ENCODE measurements at regions not wholly inside any gene's neighbourhood (a gene's known extent, or its start where the extent isn't known, plus 50 kb on each side); places are given as distances from the start of the nearest gene placed in this dataset.
A peak's percentile ranks its signal among the peaks of the same experiment; 100 is the strongest.
"Not testable (repeated sequence)": the region's sequence is repeated elsewhere in the genome, so short reads cannot be mapped to it uniquely, and the experiment has no call there.

DNA sequence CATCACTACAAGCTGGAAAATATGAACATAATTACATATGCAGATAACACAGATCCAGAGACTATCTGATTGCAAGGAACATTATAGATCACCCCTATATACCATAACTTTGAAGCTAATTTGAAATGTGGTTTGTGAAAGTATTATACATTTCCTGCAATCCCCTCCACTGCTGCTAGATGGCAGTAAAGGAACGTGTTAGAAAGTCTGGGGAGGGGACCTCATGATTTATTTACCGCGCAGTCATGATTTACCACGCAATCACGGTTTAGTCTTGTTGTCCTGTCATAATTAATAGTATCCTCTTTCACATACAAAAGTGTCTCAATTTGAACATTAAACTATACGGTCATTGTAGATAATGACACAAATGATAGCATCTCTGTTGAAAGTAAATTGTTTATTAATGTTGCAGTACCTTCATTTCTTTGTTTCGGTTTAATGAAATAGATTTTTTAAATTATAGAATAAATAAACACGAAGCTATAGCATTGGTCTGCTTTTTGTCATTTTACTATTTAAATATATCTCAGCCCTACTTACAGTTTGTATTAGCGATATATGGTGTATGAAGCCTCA is 145.3 kb upstream of the PRSS1 start:
- peak; percentile 31 to 58 (median 38) for DNase-seq

DNA sequence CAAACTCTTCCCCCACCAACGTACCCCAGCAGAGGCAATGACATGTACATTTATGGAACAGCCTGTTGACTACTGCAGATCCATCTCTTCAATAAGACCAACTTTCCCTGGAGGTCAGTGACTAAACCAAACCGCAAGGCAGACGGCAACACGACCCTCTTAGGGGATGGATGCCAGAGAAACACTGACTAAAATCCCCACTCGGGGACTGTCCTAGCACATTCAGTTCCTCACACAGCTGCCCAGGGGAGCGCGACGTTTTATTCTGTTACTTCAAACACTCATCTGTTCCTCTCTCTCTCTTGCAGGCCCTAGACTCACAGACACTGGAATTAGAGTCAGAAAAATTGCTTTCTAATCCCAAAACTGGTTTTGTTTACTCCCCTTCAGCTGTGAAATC is 146.5 kb upstream of the PRSS1 start:
- DNase-seq = no peak

GRCh38 chr7:142602183-142602582 is 147.1 kb upstream of the PRSS1 start:
- DNase-seq = no peak

DNA sequence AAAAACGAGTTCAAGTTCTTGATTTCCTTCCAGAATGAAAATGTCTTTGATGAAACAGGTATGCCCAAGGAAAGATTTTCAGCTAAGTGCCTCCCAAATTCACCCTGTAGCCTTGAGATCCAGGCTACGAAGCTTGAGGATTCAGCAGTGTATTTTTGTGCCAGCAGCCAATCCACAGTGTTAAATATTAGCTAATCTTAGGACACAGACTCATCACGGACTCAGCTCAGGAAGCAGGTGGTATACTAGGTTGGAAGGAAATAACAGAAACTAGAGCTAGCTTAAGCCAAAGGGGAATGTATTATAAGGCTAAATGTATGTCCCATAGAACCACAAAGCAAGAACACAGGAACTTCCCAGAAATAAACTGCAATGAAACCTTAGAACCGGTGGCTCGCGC is 151.0 kb upstream of the PRSS1 start:
- DNase-seq = no peak

- DNase-seq = no peak
These were observed 151.7 kb upstream of the PRSS1 start for GRCh38 chr7:142597547-142597946.

DNA sequence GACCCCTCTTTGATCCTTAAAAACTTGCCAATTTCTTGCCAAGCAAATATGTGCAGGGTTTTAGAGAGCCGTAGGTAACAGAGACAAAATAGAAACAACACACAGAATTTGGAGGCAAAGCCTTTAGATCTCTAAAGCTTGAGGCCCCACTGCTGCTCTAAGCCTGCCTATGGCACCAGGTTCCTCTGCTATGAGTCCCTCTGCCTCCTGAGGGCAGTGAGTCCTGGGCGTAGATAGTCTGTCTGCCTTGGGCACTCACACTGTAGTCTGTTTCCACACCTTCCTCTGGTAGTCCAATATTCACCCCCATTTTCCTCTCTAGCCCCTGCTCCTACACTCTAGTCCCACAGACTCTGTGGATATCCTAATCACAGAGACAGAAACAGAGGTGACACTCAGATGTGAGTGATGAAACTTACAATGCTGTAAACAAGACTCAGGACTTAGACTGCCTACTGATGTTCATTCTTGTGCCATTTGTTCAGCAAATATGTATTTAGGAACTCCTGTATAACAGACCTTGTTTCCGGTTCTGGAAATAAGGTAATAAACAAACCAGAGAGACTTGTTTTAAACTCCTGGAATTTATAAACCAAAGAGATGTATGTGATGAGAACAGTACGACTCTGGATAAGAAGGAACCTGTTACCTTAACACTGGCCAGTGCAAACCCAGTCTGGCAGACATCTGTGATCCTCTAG is 153.3 kb upstream of the PRSS1 start:
- DNase-seq = no peak

DNA sequence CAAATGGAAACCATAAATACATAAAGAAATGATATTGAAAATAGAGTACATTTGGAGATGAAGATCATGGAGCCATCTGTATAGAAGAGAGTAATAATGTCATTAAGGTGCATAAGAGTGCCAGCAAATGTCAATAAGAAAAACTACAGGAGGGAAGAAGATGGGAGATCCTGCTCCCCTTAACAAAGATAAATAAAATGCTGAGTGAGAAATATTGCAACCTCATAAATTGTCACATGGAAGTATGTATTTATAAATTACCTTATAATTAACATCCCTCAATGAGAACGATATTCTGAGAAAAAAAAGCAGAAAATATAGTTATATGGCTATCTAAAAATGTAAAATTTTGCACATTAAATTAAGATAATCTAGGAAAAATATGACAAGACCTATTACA is 155.2 kb upstream of the PRSS1 start:
- no peak for DNase-seq

DNA sequence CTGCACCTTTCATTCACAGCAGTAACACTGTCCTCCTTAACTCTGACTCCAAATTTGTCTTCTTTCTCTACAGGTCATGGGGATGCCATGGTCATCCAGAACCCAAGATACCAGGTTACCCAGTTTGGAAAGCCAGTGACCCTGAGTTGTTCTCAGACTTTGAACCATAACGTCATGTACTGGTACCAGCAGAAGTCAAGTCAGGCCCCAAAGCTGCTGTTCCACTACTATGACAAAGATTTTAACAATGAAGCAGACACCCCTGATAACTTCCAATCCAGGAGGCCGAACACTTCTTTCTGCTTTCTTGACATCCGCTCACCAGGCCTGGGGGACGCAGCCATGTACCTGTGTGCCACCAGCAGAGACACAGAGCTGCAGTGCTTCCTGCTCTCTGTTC is 156.2 kb upstream of the PRSS1 start:
- DNase-seq = no peak

GRCh38 chr7:142592664-142593063 is 156.6 kb upstream of the PRSS1 start:
- no peak for DNase-seq

- DNase-seq = no peak
These were observed 157.0 kb upstream of the PRSS1 start for GRCh38 chr7:142592231-142592630.

DNA sequence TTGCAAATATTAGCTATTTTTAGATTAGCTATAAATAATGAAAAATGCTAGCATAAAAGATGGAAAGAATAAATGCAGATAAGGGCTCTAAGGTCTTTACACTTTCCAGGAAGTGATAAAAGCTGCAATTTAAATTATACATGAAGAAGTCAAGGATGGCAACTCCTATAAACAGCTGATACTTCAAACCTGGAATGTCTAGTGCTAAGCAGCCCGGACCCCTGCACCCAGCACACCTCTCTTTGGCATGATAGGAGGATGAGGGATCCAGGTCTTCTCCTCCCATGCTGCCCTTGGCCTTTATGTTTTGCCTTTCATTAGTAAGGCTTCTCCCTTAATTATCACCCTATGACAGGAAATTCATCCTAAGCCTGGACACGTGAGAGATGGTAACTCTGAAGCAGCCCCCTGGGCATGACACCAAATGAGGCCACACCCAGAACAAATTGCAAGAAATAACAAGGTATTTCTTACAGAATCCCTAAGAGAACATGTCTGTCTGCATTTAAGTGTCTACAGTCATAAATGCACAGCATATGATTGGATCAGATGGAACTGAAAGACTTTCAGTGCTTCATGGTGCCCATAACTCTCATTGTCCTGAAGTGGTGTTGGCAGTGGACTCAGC is 158.3 kb upstream of the PRSS1 start:
- DNase-seq = no peak

DNA sequence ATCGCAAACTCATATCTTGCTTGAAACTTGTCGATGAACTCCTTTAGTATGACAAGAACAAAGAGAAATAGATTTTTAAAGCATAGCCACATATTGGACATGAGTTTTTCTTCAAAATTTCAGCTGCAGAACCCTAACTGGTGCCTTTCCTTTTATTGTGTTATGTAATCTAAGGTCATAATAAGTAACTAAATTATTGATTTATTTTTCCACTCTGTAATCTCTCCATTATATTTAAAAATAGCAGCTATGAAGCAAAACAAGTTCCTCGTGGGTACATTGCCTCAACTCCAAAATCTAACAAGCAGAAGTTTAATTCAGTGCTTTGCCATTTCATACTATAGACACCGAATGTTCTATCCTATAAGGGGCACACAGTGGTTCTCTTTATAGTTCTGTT is 159.2 kb upstream of the PRSS1 start:
- no peak for DNase-seq

DNA sequence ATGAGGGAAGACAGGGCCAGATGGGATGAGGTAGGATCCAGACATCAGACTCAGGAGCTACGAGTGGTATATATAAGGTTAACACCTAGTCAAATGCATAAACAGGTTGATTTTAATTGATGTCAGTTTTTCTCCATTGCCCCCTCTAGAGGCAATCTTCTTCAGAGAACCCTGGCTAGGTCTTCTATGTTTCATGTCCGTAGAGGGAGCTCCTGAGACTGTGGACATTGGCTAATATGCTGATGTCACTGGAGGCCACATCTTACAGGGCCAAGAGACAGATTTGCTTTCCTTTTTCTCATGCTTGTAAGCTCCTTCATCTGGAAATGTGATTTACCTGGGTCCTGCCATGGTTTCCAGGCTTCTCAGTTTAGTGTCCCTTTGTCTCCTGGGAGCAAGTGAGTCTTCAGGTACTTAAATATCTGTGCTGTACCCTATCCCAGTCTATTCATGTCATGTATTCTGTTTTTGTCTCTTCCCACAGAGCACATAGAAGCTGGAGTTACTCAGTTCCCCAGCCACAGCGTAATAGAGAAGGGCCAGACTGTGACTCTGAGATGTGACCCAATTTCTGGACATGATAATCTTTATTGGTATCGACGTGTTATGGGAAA is 161.6 kb upstream of the PRSS1 start:
- no peak for DNase-seq

- DNase-seq = no peak
These were observed 162.7 kb upstream of the PRSS1 start for GRCh38 chr7:142586611-142587010.

GRCh38 chr7:142585425-142585824 is 163.8 kb upstream of the PRSS1 start:
- DNase-seq = no peak

GRCh38 chr7:142584765-142585164 is 164.5 kb upstream of the PRSS1 start:
- DNase-seq = no peak

DNA sequence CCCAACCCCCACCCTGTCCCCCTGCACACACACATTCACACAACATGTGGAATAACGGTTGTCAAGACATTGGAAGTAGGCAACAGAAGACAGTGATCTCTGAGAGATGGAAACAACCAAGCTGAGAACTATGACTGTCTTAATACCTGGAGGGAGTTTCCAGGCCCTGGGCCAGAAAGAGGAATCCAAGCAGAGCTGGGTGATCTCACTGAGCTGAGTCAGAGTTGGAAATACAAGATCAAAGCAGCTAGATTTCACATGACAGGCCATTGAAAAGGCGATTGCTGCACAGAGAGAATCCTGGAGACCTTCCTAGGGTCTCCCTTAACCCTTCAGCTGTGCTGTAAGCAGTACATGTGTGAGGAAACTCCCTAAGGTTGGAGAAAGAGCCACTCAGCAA is 165.8 kb upstream of the PRSS1 start:
- peak; percentile 28 to 70 (median 30) for DNase-seq

DNA sequence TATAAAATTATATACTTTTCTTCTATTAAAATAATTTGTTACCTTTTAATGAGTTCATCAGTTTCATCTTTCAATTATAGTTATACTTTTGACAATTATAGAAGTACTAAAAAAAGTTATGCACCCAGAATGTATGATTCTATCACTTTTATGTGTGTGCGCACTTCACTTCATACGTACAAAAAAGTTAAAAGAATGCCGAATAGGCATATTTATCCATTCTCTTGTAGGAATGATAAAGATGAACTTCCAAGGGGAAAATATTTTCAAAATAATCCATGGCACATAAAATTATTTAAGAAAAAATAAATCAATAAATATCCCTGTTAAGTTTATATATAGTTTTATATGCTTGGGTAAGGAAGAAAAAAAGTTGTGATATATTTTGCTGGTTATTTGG is 166.9 kb upstream of the PRSS1 start:
- no peak for DNase-seq

- DNase-seq = no peak
These were observed 167.9 kb upstream of the PRSS1 start for GRCh38 chr7:142581341-142581740.

DNA sequence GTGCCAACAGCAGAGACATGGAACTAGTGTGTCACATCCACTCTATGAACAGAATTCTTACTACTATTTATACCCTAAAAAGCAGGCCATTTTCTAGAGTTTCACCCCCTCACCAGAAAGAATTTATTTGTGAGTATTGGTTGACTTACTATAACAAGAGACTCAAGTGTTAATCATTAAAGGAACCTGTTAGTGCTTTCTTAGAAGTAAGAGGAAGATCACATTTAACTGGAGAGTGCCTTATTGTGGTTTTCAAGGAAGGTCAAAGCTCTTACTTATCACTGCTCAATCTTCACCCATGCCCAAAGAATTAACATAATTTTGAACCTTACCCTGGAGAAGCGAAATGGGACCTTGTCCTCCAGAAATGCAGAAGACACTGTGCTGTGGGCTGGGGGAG is 169.3 kb upstream of the PRSS1 start:
- no peak for DNase-seq

DNA sequence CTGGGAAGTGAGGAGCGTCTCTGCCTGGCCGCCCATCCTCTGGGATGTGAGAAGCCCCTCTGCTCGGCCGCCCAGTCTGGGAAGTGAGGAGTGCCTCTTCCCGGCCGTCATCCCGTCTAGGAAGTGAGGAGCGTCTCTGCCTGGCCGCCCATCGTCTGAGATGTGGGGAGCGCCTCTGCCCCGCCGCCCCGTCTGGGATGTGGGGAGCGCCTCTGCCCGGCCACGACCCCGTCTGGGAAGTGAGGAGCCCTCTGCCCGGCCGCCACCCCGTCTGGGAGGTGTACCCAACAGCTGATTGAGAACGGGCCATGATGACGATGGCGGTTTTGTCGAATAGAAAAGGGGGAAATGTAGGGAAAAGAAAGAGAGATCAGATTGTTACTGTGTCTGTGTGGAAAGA is 173.9 kb upstream of the PRSS1 start:
- not testable (repeated sequence) for DNase-seq

DNA sequence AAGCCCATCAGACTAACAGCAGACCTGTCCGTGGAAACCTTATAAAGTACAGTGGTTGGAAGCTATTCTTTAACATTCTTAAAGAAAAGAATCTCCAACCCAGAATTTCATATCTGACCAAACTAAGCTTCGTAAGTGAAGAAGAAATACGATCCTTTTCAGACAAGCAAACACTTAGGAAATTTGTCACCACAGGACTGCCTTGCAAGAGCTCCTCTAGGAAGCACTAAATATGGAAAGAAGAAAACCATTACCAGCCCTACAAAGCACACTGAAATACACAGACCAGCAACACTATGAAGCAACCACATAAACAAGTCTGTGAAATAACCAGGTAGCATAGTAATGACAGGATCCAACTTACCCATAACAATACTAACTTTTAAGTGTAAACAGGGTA is 177.7 kb upstream of the PRSS1 start:
- DNase-seq = no peak

DNA sequence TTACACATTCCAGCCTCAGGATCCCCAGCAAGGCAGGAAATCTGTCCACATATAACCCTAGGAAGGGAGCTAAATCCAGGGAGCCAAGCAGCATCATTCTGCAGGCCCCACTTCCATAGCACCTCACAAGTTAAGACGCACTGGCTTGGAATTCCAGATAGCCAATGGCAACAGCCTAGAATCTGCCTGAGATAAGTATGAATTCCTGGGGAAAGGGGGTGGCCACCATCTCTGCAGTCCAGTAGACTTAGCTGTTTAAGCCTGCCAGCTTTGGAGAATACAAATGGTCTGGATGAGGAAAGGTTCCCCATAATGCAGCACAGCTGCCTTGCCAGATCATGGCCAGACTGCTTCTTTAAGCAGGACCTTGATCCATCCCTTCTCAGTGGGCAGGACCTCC is 179.4 kb upstream of the PRSS1 start:
- no peak for DNase-seq
